ENCODE measurements at regions not wholly inside any gene's neighbourhood (a gene's known extent, or its start where the extent isn't known, plus 50 kb on each side); places are given as distances from the start of the nearest gene placed in this dataset.

- Histone ChIP-seq H3K4me2 (ENCODE audit: insufficient read depth in 1 of 2, low read depth in 2 of 2, low read length in 2 of 2) (no peak overlapping the region), H4K5ac (ENCODE audit: insufficient read length, low read depth, low read length) (no peak overlapping the region), H2BK5ac (ENCODE audit: low read depth, low read length) (no peak overlapping the region), H4K20me1 (replicated peaks in 1 of 2; ENCODE audit: control insufficient read depth in 1 of 2, insufficient read depth in 2 of 2, low read length in 2 of 2) (no peaks in the 10 kb centered on the region), H3K4ac (replicated peaks; ENCODE audit: insufficient read length, low read depth, low read length) (no peak overlapping the region), H3K27me3 (replicated peaks in 1 of 4; ENCODE audit: control insufficient read depth in 3 of 4, extremely low read depth in 1 of 4, insufficient read depth in 3 of 4, low read length in 3 of 4) (no peaks in the 10 kb centered on the region), H3K36me3 (ENCODE audit: control insufficient read depth in 2 of 4, insufficient read depth in 4 of 4, low read length in 3 of 4) (no peaks in the 10 kb centered on the region), H3K27ac (ENCODE audit: low read depth, low read length) (no peak overlapping the region), H2BK15ac (ENCODE audit: low read length) (no peak overlapping the region), H3K18ac (ENCODE audit: extremely low read depth, low read length) (no peak overlapping the region), H3K14ac (ENCODE audit: insufficient read length) (no peak overlapping the region), H3K56ac (replicated peaks; ENCODE audit: insufficient read length, low read depth, low read length) (no peak overlapping the region), H2BK12ac (ENCODE audit: low read depth, low read length) (no peak overlapping the region), H4K91ac (replicated peaks; ENCODE audit: insufficient read length, low read length) (no peak overlapping the region), H2AFZ (ENCODE audit: low read length) (no peak overlapping the region), H3K9me3 (ENCODE audit: insufficient read depth in 2 of 2, low read depth in 1 of 2, low read length in 1 of 2) (no peaks in the 10 kb centered on the region), H2BK20ac (ENCODE audit: low read length) (no peak overlapping the region), H3K4me3 (ENCODE audit: extremely low read depth in 1 of 4, insufficient read depth in 2 of 4, low read depth in 3 of 4, low read length in 4 of 4) (no peak overlapping the region), H3K23me2 (ENCODE audit: low read depth, low read length) (no peaks in the 10 kb centered on the region), H3K79me2 (ENCODE audit: control insufficient read depth in 1 of 2, insufficient read depth in 2 of 2, low read length in 2 of 2) (no peaks in the 10 kb centered on the region), H3K79me1 (ENCODE audit: low read depth, low read length) (no peaks in the 10 kb centered on the region), H2AK5ac (ENCODE audit: low read depth, low read length) (no peak overlapping the region), H3K23ac (ENCODE audit: insufficient read length) (no peak overlapping the region), H2BK120ac (replicated peaks; ENCODE audit: low read depth, low read length) (no peak overlapping the region), H3K4me1 (replicated peaks in 1 of 4; ENCODE audit: control insufficient read depth in 3 of 4, insufficient read depth in 4 of 4, low read length in 3 of 4) (no peaks in the 10 kb centered on the region), H3K9ac (replicated peaks in 1 of 4; ENCODE audit: extremely low read depth in 1 of 4, low read depth in 3 of 4, low read length in 3 of 4) (no peak overlapping the region), H4K8ac (ENCODE audit: extremely low read depth, insufficient read depth, low read length) (no peak overlapping the region)
- FAIRE-seq (no peak), DNase-seq (ENCODE audit: low read depth in 1 of 2, low spot score in 2 of 2) (no peak)
- CTCF ChIA-PET (ENCODE audit: partially characterized antibody): interaction anchor here (0.9 to 2.0 kb wide), 7 partner anchors 9 to 123 kb away, joined by 3 to 6 read pairs (median 3); no protein-coding TSS in a partner anchor
- POLR2A ChIA-PET (ENCODE audit: partially characterized antibody): no interaction called here
- WGBS, 2 experiments (ENCODE audit: extremely low coverage in 1 of 2, insufficient coverage in 1 of 2, insufficient read length in 1 of 2, insufficient replicate concordance in 2 of 2, low coverage in 1 of 2, low lambda C conversion rate in 2 of 2, missing lambda C conversion rate in 1 of 2): 83% methylated on average over 3 of the region's 3 CpGs; no CpG with 5 or more reads in 1 of the 2 experiments
- TF ChIP-seq RXRA (IDR thresholded peaks at IDR 0.05; ENCODE audit: insufficient read depth, low read depth, low read length) (no peak), TEAD4 (IDR thresholded peaks at IDR 0.05; ENCODE audit: low read depth, low read length) (no peak), CHD1 (IDR thresholded peaks at IDR 0.05; ENCODE audit: low read depth, low read length) (no peak), EP300 (IDR thresholded peaks at IDR 0.05; ENCODE audit: borderline replicate concordance in 1 of 2, low read depth in 2 of 2, low read length in 2 of 2) (no peak), JUND (IDR thresholded peaks at IDR 0.05; ENCODE audit: low read length) (no peak), SP2 (IDR thresholded peaks at IDR 0.05; ENCODE audit: low read length) (no peak), ASH2L (IDR thresholded peaks at IDR 0.05; ENCODE audit: low read length) (no peak), SAP30 (IDR thresholded peaks at IDR 0.05; ENCODE audit: insufficient read depth, insufficient replicate concordance, low read length) (no peak), RBBP5 (IDR thresholded peaks at IDR 0.05; ENCODE audit: borderline replicate concordance, low read depth, low read length) (no peak), BRCA1 (IDR thresholded peaks at IDR 0.05; ENCODE audit: low read depth, low read length) (no peak), GTF2F1 (IDR thresholded peaks at IDR 0.05; ENCODE audit: borderline replicate concordance, low read depth, low read length) (no peak), MAFK (IDR thresholded peaks at IDR 0.05; ENCODE audit: low read depth, low read length) (no peak), SRF (IDR thresholded peaks at IDR 0.05; ENCODE audit: low read depth, low read length) (no peak), POLR2AphosphoS5 (IDR thresholded peaks at IDR 0.05; ENCODE audit: low read depth, low read length) (no peak), SUZ12 (IDR thresholded peaks at IDR 0.05; ENCODE audit: low read length) (no peak), EZH2 (IDR thresholded peaks at IDR 0.05; ENCODE audit: low read depth, low read length, severe bottlenecking) (no peak)
Measured at GRCh38 chr21:30963502-30963901, 74.8 kb downstream of the KRTAP19-8 start.
